ENCODE measurements at regions not wholly inside any gene's neighbourhood (a gene's known extent, or its start where the extent isn't known, plus 50 kb on each side); places are given as distances from the start of the nearest gene placed in this dataset.

GRCh38 chr3:158961911-158962310 lies 160.1 kb downstream of the MFSD1 start:
- in situ Hi-C loops (cut with HindIII; ENCODE audit: low sequenced_read_pairs): no loop called here

GRCh38 chr3:158970006-158970405 lies 168.2 kb downstream of the MFSD1 start:
- in situ Hi-C loops (cut with HindIII; ENCODE audit: low sequenced_read_pairs): no loop called here

- in situ Hi-C loops (cut with HindIII; ENCODE audit: low sequenced_read_pairs): no loop called here
Measured at GRCh38 chr3:158974904-158975303, 173.1 kb downstream of the MFSD1 start.

- in situ Hi-C loops (cut with HindIII; ENCODE audit: low sequenced_read_pairs): no loop called here
Measured at GRCh38 chr3:158976966-158977365, 175.1 kb downstream of the MFSD1 start.

DNA sequence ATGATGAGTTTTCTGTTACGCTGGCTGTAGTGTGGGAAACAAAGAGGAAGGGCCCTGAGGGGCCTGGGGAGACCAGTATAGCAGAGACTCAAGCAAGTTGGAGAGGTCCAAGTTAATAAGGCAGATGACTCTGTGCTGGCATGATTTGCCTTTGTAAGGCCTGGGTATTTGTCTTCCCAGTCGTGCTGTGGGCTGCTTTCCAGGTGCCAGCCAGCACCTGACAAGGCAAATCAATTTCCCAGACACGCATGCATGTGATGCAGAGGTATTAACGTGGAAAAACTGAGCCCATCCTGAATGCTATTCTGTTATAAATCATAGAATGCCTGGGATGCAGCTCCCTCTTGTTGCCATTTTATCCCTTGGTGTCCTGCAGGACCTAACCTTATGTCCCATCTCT lies 175.6 kb downstream of the MFSD1 start:
- in situ Hi-C loops (cut with HindIII; ENCODE audit: low sequenced_read_pairs): no loop called here

- in situ Hi-C loops (cut with HindIII; ENCODE audit: low sequenced_read_pairs): no loop called here
Measured at GRCh38 chr3:158983216-158984099, 181.6 kb downstream of the MFSD1 start.

- in situ Hi-C loops (cut with HindIII; ENCODE audit: low sequenced_read_pairs): no loop called here
Measured at GRCh38 chr3:158991146-158991705, 189.4 kb downstream of the MFSD1 start.

DNA sequence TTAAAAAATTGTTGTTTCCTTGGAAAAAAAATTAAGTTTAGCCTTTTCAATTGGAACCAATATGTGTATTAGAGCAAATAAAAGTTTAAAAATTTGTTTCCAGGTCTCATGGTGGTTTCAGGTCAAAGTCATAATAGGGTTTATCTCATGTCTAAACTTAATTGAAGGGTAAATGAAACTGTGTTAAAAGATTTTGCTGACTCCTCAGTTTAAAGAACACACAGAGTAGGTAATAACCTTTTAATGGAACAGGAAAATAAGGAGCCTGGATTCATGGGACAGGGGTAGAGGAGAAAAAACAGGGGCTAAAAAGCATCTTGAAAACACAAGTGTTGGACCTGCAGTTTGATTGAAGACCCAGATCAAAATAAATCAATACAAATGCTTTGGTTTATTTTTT lies 190.6 kb downstream of the MFSD1 start:
- in situ Hi-C loops (cut with HindIII; ENCODE audit: low sequenced_read_pairs): no loop called here

DNA sequence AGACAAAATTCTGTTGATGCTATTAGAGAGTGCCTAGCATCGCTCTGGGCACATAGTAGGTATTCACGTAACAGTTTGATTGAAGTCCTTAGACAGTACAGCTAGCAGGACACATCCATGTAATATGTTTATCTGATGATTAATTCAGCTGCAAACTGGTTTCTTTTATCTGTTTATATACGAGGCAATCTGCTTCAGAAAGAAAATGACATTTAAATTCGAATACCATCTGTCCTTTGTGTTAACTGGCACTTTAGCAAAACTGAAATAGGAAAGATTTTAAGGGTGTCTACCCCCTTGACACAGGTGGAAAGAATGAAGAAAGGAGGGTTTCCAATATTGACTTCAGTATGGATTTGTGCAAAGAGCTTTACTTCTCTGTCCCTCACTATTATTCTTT lies 192.5 kb downstream of the MFSD1 start:
- in situ Hi-C loops (cut with HindIII; ENCODE audit: low sequenced_read_pairs): no loop called here

DNA sequence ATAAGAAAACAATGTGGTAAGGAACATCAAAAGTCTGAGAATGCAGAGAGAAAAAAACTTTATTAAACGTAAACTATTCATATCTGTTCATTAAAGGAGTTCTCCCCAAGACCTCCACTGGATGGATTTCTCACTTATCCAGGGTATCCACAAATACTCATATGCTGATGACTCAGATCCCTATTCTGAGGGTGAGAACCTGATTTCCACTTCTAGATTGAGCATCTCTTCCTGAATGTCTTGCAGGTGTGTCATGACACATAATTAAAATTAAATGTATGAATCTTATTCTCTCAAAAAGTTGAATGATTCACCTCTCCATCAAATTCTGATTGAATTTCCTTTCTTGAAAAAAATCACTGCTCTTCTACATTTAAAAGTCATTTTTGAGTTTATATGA lies 199.9 kb downstream of the MFSD1 start:
- in situ Hi-C loops (cut with HindIII; ENCODE audit: low sequenced_read_pairs): no loop called here

GRCh38 chr3:159005137-159005536 lies 203.3 kb downstream of the MFSD1 start:
- in situ Hi-C loops (cut with HindIII; ENCODE audit: low sequenced_read_pairs): no loop called here

GRCh38 chr3:159007331-159007730 lies 205.5 kb downstream of the MFSD1 start:
- in situ Hi-C loops (cut with HindIII; ENCODE audit: low sequenced_read_pairs): no loop called here

DNA sequence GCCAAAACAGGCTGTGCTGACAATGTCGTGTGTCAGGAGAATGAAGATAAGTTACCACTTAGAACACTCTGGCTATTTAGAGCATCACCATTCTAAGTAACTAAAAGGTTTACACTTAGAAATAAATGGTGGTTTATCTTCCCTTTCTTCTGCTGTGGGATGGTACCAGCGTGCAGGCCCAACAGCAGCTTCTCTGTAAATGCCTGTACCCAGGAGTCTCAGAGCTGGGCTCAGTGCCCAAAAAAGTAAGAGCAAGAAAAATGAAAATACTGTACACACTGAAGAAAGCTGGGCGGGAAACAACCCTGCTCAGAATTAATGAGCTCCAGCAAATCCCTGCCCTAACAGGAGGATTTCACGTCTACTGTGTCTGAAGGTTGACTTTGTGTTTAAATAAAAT lies 206.5 kb downstream of the MFSD1 start:
- in situ Hi-C loops (cut with HindIII; ENCODE audit: low sequenced_read_pairs): no loop called here

GRCh38 chr3:159018341-159018740 lies 216.5 kb downstream of the MFSD1 start:
- in situ Hi-C loops (cut with HindIII; ENCODE audit: low sequenced_read_pairs): no loop called here

DNA sequence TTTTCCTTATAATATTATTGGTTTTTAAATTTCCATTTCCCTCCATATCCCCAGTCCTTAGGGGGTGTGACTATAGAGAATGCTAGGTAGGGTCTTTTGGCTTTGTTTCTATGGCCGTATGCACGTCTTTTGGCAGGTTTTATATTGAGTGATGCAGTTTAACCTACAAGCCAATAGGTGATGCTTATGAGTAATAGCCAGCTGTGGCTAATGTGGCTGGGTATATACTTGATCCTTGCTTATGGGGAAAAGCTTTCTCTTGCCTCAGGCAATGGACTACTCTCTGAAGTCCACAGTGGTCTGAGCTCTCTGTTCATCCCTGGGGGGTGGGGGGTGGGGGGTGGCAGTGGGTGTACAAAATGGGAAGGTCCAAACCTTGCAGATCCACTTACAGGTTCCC lies 223.9 kb downstream of the MFSD1 start:
- in situ Hi-C loops (cut with HindIII; ENCODE audit: low sequenced_read_pairs): no loop called here

- in situ Hi-C loops (cut with HindIII; ENCODE audit: low sequenced_read_pairs): no loop called here
Measured at GRCh38 chr3:159026510-159026909, 224.7 kb downstream of the MFSD1 start.

DNA sequence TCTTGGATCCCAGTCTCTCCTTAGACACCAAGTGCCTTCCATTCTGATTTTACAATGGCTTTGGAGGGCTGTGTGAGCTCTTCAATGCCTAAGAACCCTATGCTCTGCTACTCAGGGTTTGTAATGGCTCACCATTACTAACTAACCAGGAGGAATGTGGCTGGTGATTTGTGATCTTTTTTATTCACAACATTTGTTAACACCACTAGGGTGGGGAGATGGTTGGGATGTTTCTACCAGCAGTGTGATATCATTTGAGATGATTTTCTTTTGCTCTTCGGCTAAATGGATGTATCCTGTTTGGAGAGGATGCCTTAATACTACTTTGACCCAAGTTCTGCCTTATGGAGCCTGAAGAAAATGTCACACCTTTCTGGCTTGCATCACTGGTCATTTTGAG lies 226.9 kb downstream of the MFSD1 start:
- in situ Hi-C loops (cut with HindIII; ENCODE audit: low sequenced_read_pairs): no loop called here

GRCh38 chr3:159029306-159030026 lies 227.6 kb downstream of the MFSD1 start:
- in situ Hi-C loops (cut with HindIII; ENCODE audit: low sequenced_read_pairs): no loop called here

DNA sequence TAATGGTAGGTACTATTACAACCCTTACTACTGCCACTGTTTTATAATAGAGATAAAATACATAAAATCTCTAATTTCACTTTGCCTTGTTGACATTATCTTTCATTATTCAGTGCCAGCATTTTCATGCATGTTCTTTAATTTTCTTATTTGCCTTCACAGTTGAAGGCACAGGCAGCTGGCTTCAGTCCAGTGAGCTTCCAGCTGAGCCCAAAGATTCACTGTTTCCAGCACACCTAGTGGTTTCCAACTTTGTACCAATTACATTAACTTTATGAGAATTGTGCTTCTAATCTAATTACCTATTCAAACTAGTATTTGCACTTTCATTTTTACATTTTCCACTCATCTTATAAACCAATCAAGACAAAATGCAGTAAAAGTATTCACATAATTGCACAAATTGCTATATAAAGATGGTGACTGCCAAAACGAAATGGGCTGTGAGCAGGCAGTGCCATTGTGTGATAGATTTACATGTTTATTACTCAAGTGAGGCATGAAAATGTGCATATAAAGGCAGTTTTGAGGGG lies 228.3 kb downstream of the MFSD1 start:
- in situ Hi-C loops (cut with HindIII; ENCODE audit: low sequenced_read_pairs): no loop called here

- in situ Hi-C loops (cut with HindIII; ENCODE audit: low sequenced_read_pairs): no loop called here
Measured at GRCh38 chr3:159030886-159031679, 229.2 kb downstream of the MFSD1 start.

- in situ Hi-C loops (cut with HindIII; ENCODE audit: low sequenced_read_pairs): no loop called here
Measured at GRCh38 chr3:159032311-159032710, 230.5 kb downstream of the MFSD1 start.

Measured in DLD1 (cell line).